ENCODE measurements at regions not wholly inside any gene's neighbourhood (a gene's known extent, or its start where the extent isn't known, plus 50 kb on each side); places are given as distances from the start of the nearest gene placed in this dataset.

DNA sequence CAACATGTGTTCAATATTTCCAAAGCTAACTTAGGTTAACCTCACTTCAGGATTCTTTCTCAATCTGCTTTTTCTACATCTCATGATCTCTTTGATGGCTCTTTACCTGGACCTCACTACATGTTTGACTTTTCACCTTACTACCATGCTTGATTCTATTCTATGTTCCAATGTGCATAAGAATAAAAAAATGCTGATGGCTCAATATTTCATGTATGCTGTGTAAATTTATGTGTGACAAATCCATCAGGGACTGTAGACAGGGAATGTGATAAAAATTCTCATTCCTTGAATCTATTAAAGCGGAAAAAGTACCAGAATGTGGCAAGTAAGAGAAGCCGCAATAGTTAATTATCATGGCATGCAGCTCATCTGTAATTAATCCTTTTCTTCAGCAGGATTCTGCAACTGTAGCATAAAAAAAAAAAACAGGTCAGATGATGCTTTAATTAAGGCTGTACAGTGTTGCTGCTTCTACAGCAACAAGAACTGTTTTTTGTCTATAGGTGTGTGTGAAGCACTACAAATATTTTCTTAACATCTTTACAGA lies 276.9 kb upstream of the PRKD1 start:
- no peaks in the 10 kb centered on the region for H3K4me1 Mint-ChIP-seq (ENCODE audit: low read depth)
- no peaks in the 10 kb centered on the region for H3K27me3 Mint-ChIP-seq (ENCODE audit: low read depth)
- H3K4me3 Mint-ChIP-seq, result no peak overlapping the region
- no peak for ATAC-seq
- no peaks in the 10 kb centered on the region for H3K9me3 Mint-ChIP-seq
- no peak for DNase-seq
- no peaks in the 10 kb centered on the region for H3K36me3 Mint-ChIP-seq (ENCODE audit: insufficient read depth)

- no peaks in the 10 kb centered on the region for H3K27me3 Mint-ChIP-seq (ENCODE audit: low read depth)
- H3K4me1 Mint-ChIP-seq (ENCODE audit: low read depth), result no peaks in the 10 kb centered on the region
- no peak overlapping the region for H3K4me3 Mint-ChIP-seq
- no peaks in the 10 kb centered on the region for H3K36me3 Mint-ChIP-seq (ENCODE audit: insufficient read depth)
- H3K9me3 Mint-ChIP-seq, result no peaks in the 10 kb centered on the region
- ATAC-seq (no peak), DNase-seq (no peak)
Measured at GRCh38 chr14:30209136-30209535, 281.5 kb upstream of the PRKD1 start.

GRCh38 chr14:30210630-30211029 lies 283.0 kb upstream of the PRKD1 start:
- no peak for DNase-seq
- ATAC-seq, result no peak
- no peaks in the 10 kb centered on the region for H3K36me3 Mint-ChIP-seq (ENCODE audit: insufficient read depth)

GRCh38 chr14:30211326-30211725 lies 283.7 kb upstream of the PRKD1 start:
- Mint-ChIP-seq H3K4me3 (no peak overlapping the region), H3K27me3 (ENCODE audit: low read depth) (no peaks in the 10 kb centered on the region), H3K9me3 (no peaks in the 10 kb centered on the region), H3K36me3 (ENCODE audit: insufficient read depth) (no peaks in the 10 kb centered on the region), H3K4me1 (ENCODE audit: low read depth) (no peaks in the 10 kb centered on the region)
- DNase-seq (no peak), ATAC-seq (no peak)

More at GRCh38 chr14:30210630-30211029, 283.0 kb upstream of the PRKD1 start:
- no peaks in the 10 kb centered on the region for H3K9me3 Mint-ChIP-seq
- H3K27me3 Mint-ChIP-seq (ENCODE audit: low read depth), result no peaks in the 10 kb centered on the region
- H3K4me1 Mint-ChIP-seq (ENCODE audit: low read depth), result no peaks in the 10 kb centered on the region
- no peak overlapping the region for H3K4me3 Mint-ChIP-seq

- H3K9me3 Mint-ChIP-seq, result no peaks in the 10 kb centered on the region
- DNase-seq (no peak), ATAC-seq (no peak)
- H3K36me3 Mint-ChIP-seq (ENCODE audit: insufficient read depth), result no peaks in the 10 kb centered on the region
- no peaks in the 10 kb centered on the region for H3K27me3 Mint-ChIP-seq (ENCODE audit: low read depth)
- H3K4me3 Mint-ChIP-seq, result no peak overlapping the region
- no peaks in the 10 kb centered on the region for H3K4me1 Mint-ChIP-seq (ENCODE audit: low read depth)
Measured at GRCh38 chr14:30214014-30214413, 286.4 kb upstream of the PRKD1 start.

DNA sequence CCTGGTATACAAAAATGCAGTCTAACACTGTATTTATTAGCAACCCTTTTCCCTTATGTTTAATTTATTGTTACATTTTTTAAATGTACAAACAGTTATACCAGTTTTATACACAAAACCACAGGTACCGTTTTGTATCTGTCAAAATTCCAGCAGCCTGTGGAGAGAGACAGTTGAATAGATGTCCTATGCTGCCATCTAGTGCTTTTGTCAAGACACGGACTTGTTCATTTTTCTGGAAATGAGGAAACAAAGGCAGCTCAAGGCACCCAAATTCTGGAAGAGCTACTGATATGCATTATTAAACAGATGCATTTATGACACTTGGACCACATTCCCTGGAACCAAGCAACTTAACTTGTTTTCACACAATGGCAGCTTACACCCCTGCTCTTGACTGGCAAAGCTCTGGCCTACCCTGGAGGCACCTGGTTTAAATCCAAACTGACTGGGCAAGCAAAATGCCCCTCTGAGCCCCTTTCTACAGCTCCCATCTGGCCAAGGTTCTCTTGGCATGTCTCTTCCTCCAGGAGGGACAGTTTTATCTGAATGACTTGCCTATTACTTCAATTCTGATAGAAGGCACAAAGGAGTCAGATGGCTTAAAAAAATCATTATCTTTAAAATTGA lies 286.9 kb upstream of the PRKD1 start:
- ATAC-seq (no peak), DNase-seq (no peak)
- no peaks in the 10 kb centered on the region for H3K27me3 Mint-ChIP-seq (ENCODE audit: low read depth)
- H3K4me1 Mint-ChIP-seq (ENCODE audit: low read depth), result no peaks in the 10 kb centered on the region
- H3K4me3 Mint-ChIP-seq, result no peak overlapping the region
- H3K9me3 Mint-ChIP-seq, result no peaks in the 10 kb centered on the region
- H3K36me3 Mint-ChIP-seq (ENCODE audit: insufficient read depth), result no peaks in the 10 kb centered on the region

GRCh38 chr14:30218907-30219306 lies 291.3 kb upstream of the PRKD1 start:
- no peaks in the 10 kb centered on the region for H3K36me3 Mint-ChIP-seq (ENCODE audit: insufficient read depth)
- ATAC-seq (no peak), DNase-seq (no peak)
- no peaks in the 10 kb centered on the region for H3K4me1 Mint-ChIP-seq (ENCODE audit: low read depth)
- no peak overlapping the region for H3K4me3 Mint-ChIP-seq
- no peaks in the 10 kb centered on the region for H3K27me3 Mint-ChIP-seq (ENCODE audit: low read depth)
- H3K9me3 Mint-ChIP-seq, result no peaks in the 10 kb centered on the region

DNA sequence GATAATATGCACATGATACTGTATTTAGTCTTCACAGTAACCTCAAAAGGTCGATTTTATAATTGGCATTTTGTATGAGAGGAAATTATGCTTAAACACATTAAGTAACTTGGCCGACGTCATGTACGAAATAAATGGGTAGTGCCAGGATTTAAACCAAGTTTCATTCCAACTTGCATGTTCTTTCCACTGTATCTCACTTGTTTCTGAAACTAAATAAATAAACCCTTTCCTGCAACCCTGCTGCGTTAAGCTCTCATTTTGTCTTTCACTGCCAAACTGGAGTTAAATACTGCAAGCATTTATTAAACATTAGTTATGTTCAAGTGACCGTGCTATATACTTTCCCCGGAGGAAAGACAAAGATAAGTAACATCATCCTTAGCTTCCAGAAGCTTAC lies 293.9 kb upstream of the PRKD1 start:
- H3K4me1 Mint-ChIP-seq (ENCODE audit: low read depth), result no peaks in the 10 kb centered on the region
- no peaks in the 10 kb centered on the region for H3K36me3 Mint-ChIP-seq (ENCODE audit: insufficient read depth)
- H3K4me3 Mint-ChIP-seq, result no peak overlapping the region
- no peaks in the 10 kb centered on the region for H3K27me3 Mint-ChIP-seq (ENCODE audit: low read depth)
- no peak for ATAC-seq
- no peak for DNase-seq
- H3K9me3 Mint-ChIP-seq, result no peaks in the 10 kb centered on the region

DNA sequence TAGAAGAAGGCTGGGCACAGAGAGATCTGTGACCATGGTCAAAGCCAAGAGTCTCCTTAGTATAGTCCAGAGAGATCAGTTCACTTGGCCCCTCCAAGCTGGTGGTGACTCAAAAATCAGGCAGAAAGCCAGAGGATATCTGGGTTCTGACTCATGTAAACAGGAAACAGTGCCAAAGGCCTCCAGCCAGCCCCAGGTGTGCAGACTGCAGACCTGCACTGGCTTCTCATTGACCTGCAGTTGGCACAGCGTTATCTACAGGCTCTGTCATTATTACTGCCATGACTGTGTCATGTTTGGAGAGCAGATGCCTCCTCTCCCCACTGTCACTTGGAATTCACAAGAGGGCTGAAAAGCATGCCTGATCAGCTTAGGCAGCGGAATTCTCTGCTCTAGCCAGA lies 295.7 kb upstream of the PRKD1 start:
- Mint-ChIP-seq H3K4me1 (ENCODE audit: low read depth) (no peaks in the 10 kb centered on the region), H3K9me3 (no peaks in the 10 kb centered on the region), H3K27me3 (ENCODE audit: low read depth) (no peaks in the 10 kb centered on the region), H3K36me3 (ENCODE audit: insufficient read depth) (no peaks in the 10 kb centered on the region), H3K4me3 (no peak overlapping the region)
- DNase-seq (no peak), ATAC-seq (no peak)

GRCh38 chr14:30223966-30224365 lies 296.3 kb upstream of the PRKD1 start:
- Mint-ChIP-seq H3K9me3 (no peaks in the 10 kb centered on the region), H3K36me3 (ENCODE audit: insufficient read depth) (no peaks in the 10 kb centered on the region), H3K4me3 (no peak overlapping the region), H3K4me1 (ENCODE audit: low read depth) (no peaks in the 10 kb centered on the region), H3K27me3 (ENCODE audit: low read depth) (no peaks in the 10 kb centered on the region)
- ATAC-seq, result no peak
- no peak for DNase-seq

GRCh38 chr14:30225176-30225575 lies 297.5 kb upstream of the PRKD1 start:
- Mint-ChIP-seq H3K27me3 (ENCODE audit: low read depth) (no peaks in the 10 kb centered on the region), H3K4me1 (ENCODE audit: low read depth) (no peaks in the 10 kb centered on the region), H3K4me3 (no peak overlapping the region), H3K9me3 (no peaks in the 10 kb centered on the region), H3K36me3 (ENCODE audit: insufficient read depth) (no peaks in the 10 kb centered on the region)
- DNase-seq (no peak), ATAC-seq (no peak)

- Mint-ChIP-seq H3K9me3 (no peaks in the 10 kb centered on the region), H3K27me3 (ENCODE audit: low read depth) (no peaks in the 10 kb centered on the region), H3K36me3 (ENCODE audit: insufficient read depth) (no peaks in the 10 kb centered on the region), H3K4me1 (ENCODE audit: low read depth) (no peaks in the 10 kb centered on the region), H3K4me3 (no peak overlapping the region)
- DNase-seq (no peak), ATAC-seq (no peak)
Measured at GRCh38 chr14:30227436-30227835, 299.8 kb upstream of the PRKD1 start.

- Mint-ChIP-seq H3K9me3 (no peaks in the 10 kb centered on the region), H3K27me3 (ENCODE audit: low read depth) (no peaks in the 10 kb centered on the region), H3K36me3 (ENCODE audit: insufficient read depth) (no peaks in the 10 kb centered on the region), H3K4me3 (no peak overlapping the region), H3K4me1 (ENCODE audit: low read depth) (no peaks in the 10 kb centered on the region)
- DNase-seq (no peak), ATAC-seq (no peak)
Measured at GRCh38 chr14:30227876-30228275, 300.2 kb upstream of the PRKD1 start.

DNA sequence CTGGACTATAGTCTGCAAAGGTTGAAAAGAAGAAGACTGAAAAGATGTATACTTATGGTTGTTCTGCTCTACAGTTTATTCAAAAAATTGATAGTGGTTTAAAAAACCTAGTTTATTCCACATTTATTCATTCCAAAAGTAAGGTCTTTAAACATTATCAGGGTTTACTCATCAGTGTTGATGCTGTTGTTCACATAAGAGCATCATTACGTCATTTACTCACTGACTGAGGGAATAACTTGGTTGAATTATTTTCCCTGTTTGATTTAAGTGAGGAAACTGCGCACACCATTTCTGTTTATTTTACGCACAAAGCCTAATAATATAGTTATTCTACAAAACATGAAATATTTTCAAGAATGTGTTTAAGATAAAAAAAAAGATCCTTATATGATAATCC lies 303.1 kb upstream of the PRKD1 start:
- Mint-ChIP-seq H3K27me3 (ENCODE audit: low read depth) (no peaks in the 10 kb centered on the region), H3K4me3 (no peak overlapping the region), H3K36me3 (ENCODE audit: insufficient read depth) (no peaks in the 10 kb centered on the region), H3K4me1 (ENCODE audit: low read depth) (no peaks in the 10 kb centered on the region), H3K9me3 (no peaks in the 10 kb centered on the region)
- ATAC-seq (no peak), DNase-seq (no peak)

DNA sequence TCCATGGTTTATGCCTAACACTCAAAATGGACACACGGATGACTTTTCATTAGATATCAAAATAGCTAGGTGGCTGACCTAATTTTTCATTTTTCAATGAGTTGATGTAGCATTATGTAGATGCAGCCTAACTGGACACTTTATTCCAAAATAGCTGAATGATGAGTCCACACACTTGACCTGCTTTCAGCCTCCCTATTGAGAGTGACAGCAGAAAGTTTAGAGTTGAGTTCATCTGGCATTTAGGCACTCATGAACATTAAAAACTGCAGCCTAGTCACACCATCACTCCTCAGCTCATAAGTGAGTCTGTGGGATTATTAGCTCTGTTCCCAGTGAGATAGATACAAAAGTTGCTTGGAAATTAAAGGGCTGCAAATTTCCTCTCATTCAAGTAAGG lies 307.3 kb upstream of the PRKD1 start:
- no peaks in the 10 kb centered on the region for H3K4me1 Mint-ChIP-seq (ENCODE audit: low read depth)
- ATAC-seq (no peak), DNase-seq (no peak)
- no peaks in the 10 kb centered on the region for H3K9me3 Mint-ChIP-seq
- no peaks in the 10 kb centered on the region for H3K27me3 Mint-ChIP-seq (ENCODE audit: low read depth)
- H3K36me3 Mint-ChIP-seq (ENCODE audit: insufficient read depth), result no peaks in the 10 kb centered on the region
- no peak overlapping the region for H3K4me3 Mint-ChIP-seq

DNA sequence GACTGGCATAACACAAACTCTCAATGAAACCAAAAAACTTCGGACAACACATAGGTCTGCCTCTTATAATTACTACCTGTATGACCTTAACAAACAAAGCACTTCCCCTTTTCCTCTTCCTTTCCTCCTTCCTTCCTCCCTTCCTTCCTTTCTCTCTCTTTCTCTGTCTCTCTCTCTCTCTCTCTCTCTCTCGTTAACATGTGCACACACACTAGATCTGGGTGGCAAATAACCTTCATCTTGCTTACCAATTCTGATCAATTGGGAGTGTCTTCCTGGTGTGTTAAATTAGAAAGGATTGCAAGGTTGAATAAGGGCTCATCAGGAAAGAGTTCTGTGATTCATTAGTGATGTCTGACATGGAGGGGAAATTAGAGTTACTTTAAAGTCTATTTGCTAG lies 307.8 kb upstream of the PRKD1 start:
- DNase-seq (no peak), ATAC-seq (no peak)
- H3K4me3 Mint-ChIP-seq, result no peak overlapping the region
- no peaks in the 10 kb centered on the region for H3K4me1 Mint-ChIP-seq (ENCODE audit: low read depth)
- H3K36me3 Mint-ChIP-seq (ENCODE audit: insufficient read depth), result no peaks in the 10 kb centered on the region
- no peaks in the 10 kb centered on the region for H3K9me3 Mint-ChIP-seq
- no peaks in the 10 kb centered on the region for H3K27me3 Mint-ChIP-seq (ENCODE audit: low read depth)

Measured in activated T-cell treated with anti-CD3 and anti-CD28 coated beads, Interleukin-2, amount 50 U/mL, for 4 hours (primary cell).